ENCODE measurements at regions not wholly inside any gene's neighbourhood (a gene's known extent, or its start where the extent isn't known, plus 50 kb on each side); places are given as distances from the start of the nearest gene placed in this dataset.

- TF ChIP-seq, protein P1, sequence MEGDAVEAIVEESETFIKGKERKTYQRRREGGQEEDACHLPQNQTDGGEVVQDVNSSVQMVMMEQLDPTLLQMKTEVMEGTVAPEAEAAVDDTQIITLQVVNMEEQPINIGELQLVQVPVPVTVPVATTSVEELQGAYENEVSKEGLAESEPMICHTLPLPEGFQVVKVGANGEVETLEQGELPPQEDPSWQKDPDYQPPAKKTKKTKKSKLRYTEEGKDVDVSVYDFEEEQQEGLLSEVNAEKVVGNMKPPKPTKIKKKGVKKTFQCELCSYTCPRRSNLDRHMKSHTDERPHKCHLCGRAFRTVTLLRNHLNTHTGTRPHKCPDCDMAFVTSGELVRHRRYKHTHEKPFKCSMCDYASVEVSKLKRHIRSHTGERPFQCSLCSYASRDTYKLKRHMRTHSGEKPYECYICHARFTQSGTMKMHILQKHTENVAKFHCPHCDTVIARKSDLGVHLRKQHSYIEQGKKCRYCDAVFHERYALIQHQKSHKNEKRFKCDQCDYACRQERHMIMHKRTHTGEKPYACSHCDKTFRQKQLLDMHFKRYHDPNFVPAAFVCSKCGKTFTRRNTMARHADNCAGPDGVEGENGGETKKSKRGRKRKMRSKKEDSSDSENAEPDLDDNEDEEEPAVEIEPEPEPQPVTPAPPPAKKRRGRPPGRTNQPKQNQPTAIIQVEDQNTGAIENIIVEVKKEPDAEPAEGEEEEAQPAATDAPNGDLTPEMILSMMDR (IDR thresholded peaks at IDR 0.05; ENCODE audit: insufficient read depth, missing control alignments) = no peak
- FAIRE-seq (no peak), DNase-seq (ENCODE audit: insufficient read length, low spot score) (no peak)
Measured at GRCh38 chr15:39400821-39401550, 179.9 kb upstream of the THBS1 start.

DNA sequence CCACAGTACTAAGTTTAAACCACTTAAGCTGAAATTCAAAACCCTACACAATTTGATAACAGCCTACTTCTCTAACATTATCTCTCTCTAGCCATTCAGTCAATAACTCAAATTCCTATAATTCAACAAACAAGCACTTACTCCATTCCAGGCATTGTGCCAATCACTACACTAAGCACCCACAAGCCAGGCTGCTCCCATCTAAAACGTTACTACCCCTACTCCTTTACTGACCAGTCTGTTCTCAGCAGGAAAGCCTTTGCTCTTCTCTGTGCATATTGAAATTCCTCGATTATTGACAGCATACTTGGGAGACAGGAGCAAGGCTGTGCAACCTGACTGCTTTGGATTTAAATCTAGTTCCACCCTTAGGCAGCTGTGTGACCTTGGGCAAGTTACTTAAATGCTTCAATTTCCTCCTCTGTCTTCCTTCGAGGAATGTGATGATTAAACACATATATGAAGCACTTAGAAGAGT, 177.2 kb upstream of the THBS1 start:
- DNase-seq (ENCODE audit: insufficient read length, low spot score) (no peak), FAIRE-seq (no peak)
- TF ChIP-seq, protein P1 (IDR thresholded peaks at IDR 0.05; ENCODE audit: insufficient read depth, missing control alignments) = no peak

GRCh38 chr15:39404767-39405181, 176.1 kb upstream of the THBS1 start:
- DNase-seq (ENCODE audit: insufficient read length, low spot score) (no peak), FAIRE-seq (no peak)
- TF ChIP-seq, protein P1 (IDR thresholded peaks at IDR 0.05; ENCODE audit: insufficient read depth, missing control alignments) = no peak

DNA sequence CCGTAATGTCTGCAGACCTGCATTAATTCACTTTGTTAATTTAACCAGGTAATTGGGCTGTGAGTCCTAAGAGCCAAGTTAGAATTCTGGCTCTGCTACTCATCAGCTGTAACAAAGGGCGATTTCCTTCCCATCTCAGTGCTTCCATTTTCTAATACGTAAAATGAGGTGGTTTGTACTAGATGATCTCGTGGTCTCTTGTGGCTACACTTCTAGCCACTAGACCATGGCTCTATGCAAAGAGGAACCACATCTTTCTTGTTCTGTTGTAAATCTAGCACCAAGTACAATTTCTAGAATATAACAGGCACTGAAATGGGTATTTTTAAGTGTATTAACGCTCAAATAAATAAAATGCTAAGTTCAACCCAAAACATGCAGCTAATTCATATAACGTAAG, 174.4 kb upstream of the THBS1 start:
- no peak for DNase-seq (ENCODE audit: insufficient read length, low spot score)
- TF ChIP-seq, protein P1 (IDR thresholded peaks at IDR 0.05; ENCODE audit: insufficient read depth, missing control alignments) = no peak
- no peak for FAIRE-seq

DNA sequence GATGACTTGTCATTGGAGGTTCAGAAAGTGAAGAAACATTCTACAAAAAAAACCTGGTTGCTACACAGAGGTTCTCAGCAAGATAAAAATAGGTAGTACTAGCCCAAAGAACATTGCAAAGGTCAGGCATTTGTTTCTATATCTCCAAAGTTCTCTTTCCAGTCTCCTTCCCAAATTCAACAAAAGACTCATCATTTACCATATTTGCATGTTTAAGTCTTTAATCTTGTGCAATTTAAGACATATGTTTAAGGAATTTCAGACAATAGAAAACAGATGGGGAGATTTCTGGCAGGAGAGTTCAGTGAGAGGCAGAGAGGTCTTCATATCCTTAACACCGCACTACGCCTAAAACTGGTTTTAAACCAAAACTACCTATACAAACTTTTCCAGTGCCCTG, 173.8 kb upstream of the THBS1 start:
- FAIRE-seq (no peak), DNase-seq (ENCODE audit: insufficient read length, low spot score) (no peak)
- TF ChIP-seq, protein P1 (IDR thresholded peaks at IDR 0.05; ENCODE audit: insufficient read depth, missing control alignments) = no peak

- DNase-seq (ENCODE audit: insufficient read length, low spot score) (no peak), FAIRE-seq (no peak)
- TF ChIP-seq, protein P1 (IDR thresholded peaks at IDR 0.05; ENCODE audit: insufficient read depth, missing control alignments) = no peak
Measured at GRCh38 chr15:39409876-39410530, 170.9 kb upstream of the THBS1 start.

Data from D721Med (cell line).